ENCODE measurements at regions not wholly inside any gene's neighbourhood (a gene's known extent, or its start where the extent isn't known, plus 50 kb on each side); places are given as distances from the start of the nearest gene placed in this dataset.
A peak's percentile ranks its signal among the peaks of the same experiment; 100 is the strongest.

GRCh38 chr3:124207077-124207476 lies 215.2 kb upstream of the ROPN1 start:
- DNase-seq (ENCODE audit: extremely low read depth, low read depth), result no peak
- no peak for TF ChIP-seq CTCF (IDR thresholded peaks at IDR 0.05; ENCODE audit: low read depth, low read length)

- TF ChIP-seq CTCF (IDR thresholded peaks at IDR 0.05; ENCODE audit: low read depth, low read length), result no peak
- DNase-seq (ENCODE audit: extremely low read depth, low read depth), result no peak
These were observed 216.1 kb upstream of the ROPN1 start for GRCh38 chr3:124207873-124208485.

- no peak for DNase-seq (ENCODE audit: extremely low read depth, low read depth)
- TF ChIP-seq CTCF (IDR thresholded peaks at IDR 0.05; ENCODE audit: low read depth, low read length), result no peak
These were observed 217.5 kb upstream of the ROPN1 start for GRCh38 chr3:124209426-124209825.

DNA sequence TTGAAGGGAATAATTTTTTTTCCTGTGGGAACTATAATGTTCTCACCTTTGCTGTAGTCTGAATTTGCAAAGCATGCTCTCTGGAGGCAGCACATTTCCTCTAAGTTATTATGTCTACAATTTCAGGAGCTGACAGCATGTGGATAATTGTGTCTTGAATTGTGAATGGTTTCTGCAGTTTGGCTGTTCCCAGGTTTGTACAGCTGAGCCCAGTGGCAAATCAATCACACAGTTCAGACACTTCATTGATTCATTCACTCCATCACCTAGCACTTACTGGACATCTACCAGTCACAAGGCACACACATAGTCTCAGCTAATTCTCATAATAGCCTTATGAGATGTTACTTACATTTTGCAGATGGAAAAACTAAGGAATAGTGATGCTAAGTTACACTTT lies 219.0 kb upstream of the ROPN1 start:
- DNase-seq (ENCODE audit: extremely low read depth, low read depth), result no peak
- TF ChIP-seq CTCF (IDR thresholded peaks at IDR 0.05; ENCODE audit: low read depth, low read length), result no peak

GRCh38 chr3:124213641-124214040 lies 221.7 kb upstream of the ROPN1 start:
- no peak for DNase-seq (ENCODE audit: extremely low read depth, low read depth)
- TF ChIP-seq CTCF (IDR thresholded peaks at IDR 0.05; ENCODE audit: low read depth, low read length), result no peak

GRCh38 chr3:124217542-124217941 lies 225.6 kb upstream of the ROPN1 start:
- DNase-seq (ENCODE audit: extremely low read depth, low read depth), result peak; percentile 24

DNA sequence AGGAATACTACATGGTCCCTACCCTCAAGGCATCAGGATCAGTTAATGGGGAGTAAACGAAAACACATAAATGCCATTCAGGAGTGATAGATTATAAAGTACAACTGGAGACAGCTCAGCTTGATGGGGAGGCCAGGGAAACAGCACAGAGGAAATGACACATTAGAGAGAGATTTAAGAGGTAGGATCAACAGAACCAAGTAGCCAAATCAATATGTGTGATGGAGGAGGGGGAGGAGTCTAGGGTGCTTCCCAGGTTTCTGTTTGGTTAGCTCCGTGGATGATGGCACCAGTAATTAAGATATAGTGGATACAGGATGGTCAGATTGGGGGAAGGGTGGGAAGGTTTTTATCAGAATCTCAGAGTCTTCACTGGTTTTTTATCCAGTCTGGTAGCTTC lies 229.5 kb upstream of the ROPN1 start:
- TF ChIP-seq CTCF (IDR thresholded peaks at IDR 0.05; ENCODE audit: low read depth, low read length), result no peak
- no peak for DNase-seq (ENCODE audit: extremely low read depth, low read depth)

More at GRCh38 chr3:124217542-124217941, 225.6 kb upstream of the ROPN1 start:
- TF ChIP-seq CTCF (IDR thresholded peaks at IDR 0.05; ENCODE audit: low read depth, low read length), result no peak
